ENCODE measurements at regions not wholly inside any gene's neighbourhood (a gene's known extent, or its start where the extent isn't known, plus 50 kb on each side); places are given as distances from the start of the nearest gene placed in this dataset.

- ATAC-seq: no peak
Measured at GRCh38 chr1:29641921-29642320, 405.6 kb downstream of the PTPRU start.

DNA sequence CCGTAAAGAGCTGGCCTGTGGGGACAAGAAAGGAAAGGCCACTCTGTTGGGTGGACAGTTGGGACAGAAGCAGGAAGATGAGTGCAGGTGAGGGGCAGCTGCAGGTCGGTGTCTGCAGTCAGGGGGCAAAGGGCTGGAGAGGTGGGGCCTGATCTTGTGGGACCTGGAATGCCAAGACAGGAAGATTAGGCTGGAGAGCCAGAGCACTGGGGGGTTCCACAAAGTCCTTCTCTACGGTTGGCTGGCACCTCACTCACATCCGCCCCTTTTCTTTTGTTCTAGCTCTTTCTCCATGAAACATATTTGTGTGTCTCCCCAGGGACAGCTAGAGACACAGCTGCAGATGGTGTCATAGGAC lies 404.1 kb downstream of the PTPRU start:
- no peak for ATAC-seq

- no peak for ATAC-seq
Measured at GRCh38 chr1:29639741-29640427, 403.6 kb downstream of the PTPRU start.

GRCh38 chr1:29639156-29639736 lies 402.9 kb downstream of the PTPRU start:
- ATAC-seq: no peak

DNA sequence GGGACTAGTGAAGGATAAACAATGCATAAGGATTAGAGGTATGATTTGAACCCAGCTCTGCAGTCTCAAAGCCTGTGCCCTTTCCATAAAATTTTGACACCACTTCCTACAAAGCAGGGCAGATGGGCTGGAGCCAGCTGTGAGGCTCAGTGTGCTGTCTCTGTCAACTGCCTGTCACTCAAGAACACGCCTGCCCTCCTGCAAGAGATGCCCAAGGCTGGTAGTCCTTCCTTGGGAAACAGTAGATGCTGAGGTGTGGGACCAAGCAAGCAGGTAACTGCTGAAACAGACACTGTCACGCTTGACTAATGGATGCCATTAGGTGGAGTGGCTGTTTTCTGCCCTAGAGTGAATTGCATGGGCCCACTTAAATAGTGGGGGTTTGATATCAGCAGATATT lies 402.0 kb downstream of the PTPRU start:
- no peak for ATAC-seq

DNA sequence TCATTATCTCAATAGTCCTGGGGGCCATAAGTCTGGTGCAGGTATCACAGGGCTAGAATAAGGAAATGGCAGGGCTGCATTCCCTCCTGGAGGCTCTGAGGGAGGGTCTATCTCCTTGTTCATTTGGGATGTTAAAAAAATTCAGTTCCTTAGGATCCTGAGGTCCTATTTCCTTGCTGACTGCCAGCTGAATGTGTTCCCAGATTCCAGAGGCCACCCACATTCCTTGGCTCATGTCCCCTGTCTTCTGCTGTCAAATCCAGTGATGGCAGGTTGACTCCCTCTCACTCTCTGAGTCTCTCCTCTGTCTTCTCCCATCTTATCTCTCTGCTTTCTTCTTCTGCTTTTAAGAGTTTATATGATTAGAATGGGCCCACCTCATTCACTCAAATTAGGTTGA lies 400.6 kb downstream of the PTPRU start:
- no peak for ATAC-seq

- ATAC-seq: no peak
Measured at GRCh38 chr1:29635501-29636263, 399.4 kb downstream of the PTPRU start.

DNA sequence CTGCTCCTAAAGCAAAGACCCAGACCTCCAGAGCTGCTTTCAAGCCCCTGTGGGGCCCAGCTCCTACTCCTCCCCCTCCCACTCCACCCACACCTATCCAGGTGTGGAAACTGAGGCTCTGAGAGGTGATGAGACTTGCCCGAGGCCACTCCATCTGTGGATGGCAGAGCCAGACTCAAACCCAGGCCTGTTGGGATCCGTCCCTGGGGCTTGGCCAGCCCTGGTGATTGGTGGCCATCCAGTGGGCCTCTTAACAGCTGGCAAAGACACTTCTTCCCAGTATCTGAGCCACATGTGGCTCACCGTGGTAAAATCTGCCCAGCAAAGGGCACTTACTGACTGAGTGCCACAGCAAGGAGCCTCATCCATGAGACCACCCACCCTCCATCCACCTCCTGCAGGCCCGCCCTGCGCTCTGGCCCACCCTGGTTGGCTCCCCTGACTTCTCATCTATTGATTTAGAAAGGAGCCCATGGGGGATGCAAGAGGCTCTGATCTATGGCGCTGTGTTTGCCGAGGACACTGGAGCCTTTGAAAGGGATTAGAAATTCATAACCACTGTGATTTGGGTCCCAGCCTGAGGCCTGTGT lies 398.5 kb downstream of the PTPRU start:
- ATAC-seq: no peak

DNA sequence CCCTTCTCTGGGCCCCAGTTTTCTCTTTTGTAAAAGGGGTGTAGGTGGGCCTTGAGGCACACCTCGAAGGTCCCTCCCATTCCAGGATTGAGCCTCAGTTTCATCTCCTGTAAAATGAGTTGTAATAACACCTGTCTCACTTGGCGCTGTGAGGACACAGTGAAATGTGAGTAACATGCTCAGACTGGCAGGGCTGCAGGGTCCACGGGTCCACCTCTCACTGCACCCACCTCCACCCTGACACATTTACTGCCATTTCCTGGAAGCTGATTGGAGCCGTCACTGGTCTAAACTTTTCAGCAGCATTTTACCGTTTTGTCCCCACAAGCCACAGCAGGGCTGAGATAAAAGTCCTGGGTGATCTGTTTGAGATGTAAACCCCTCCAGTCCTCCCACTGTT lies 398.0 kb downstream of the PTPRU start:
- ATAC-seq: no peak

- no peak for ATAC-seq
Measured at GRCh38 chr1:29633771-29634170, 397.4 kb downstream of the PTPRU start.

GRCh38 chr1:29632806-29633615 lies 396.7 kb downstream of the PTPRU start:
- ATAC-seq: no peak

GRCh38 chr1:29631836-29632805 lies 395.8 kb downstream of the PTPRU start:
- ATAC-seq: no peak

DNA sequence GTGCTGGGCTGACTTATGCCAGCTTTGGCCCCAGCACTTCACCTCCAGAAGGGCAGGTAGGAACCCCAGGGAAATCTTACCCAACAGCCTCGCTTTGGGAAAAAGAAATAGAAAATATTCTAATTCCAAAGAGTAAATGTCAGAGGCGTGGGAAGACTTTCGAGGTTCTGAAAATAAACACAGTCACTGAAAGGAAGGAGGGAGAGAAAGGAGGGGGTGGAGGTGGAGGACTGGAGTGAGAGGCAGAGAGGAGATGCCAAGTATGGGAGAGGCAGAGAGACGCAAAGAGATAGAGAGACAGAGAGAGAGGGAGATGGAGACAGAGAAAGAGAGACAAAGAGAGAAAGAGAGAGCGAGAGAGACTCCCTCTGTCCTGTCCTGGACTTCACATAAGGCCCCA lies 395.0 kb downstream of the PTPRU start:
- no peak for ATAC-seq

- no peak for ATAC-seq
Measured at GRCh38 chr1:29630756-29631155, 394.4 kb downstream of the PTPRU start.

- ATAC-seq: no peak
Measured at GRCh38 chr1:29629814-29630516, 393.6 kb downstream of the PTPRU start.

- no peak for ATAC-seq
Measured at GRCh38 chr1:29629401-29629800, 393.1 kb downstream of the PTPRU start.

DNA sequence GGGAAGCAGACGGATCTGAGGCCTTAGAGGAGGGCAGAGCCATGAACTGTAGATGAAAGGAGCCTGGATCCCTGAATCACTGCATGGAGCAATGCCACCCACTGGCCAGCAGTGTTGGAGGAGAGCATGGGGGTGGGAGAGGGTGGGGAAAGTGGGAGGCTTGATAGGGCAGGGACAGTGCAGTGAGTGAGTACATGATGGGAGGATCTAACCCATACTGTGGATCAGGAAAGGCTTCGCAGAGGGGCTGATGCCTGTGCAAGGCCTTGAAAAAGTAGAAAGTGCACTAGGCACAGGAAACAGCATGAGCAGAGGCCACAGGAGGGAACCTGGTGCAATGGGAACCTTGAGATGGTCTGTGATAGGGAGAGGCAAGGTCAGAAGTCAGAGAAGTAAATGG lies 391.9 kb downstream of the PTPRU start:
- ATAC-seq: no peak

DNA sequence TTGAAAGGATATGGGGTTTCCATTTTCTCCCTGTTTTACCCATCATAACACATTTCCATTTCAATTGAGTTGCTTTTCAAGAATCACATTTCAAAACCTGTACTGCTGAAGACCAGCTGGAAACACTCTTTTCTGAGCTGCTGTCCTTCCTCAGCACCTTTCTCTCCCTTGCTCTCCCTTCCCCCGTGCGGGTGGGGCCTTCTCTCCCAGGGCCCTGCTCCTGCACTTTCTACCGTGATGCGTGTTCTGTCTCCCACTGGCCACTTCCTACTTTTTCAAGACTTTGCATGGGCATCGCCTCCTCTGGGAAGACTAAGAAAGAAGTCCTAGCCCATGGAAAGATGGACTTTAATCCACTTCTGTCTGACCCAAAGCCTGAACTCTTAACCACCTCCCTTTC lies 390.4 kb downstream of the PTPRU start:
- ATAC-seq: no peak

DNA sequence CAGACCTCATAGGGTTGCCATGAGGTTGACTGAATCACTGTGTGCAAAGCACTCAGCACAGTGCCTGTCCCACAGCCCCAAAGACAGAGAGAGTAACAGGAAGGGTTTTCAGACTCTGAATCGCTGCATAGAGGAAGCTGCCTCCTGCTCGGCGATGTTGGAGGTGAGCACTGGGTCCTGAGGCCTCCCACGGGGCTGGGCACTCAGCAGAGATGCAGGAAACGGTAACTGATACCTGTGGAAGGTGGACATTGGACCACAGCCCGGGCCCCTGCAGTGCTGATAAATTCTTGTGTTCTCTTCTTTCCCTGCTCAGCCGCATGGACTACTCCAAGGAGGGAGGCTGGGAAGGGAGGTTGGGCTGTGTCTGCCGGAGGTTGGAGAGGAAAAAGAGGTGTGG lies 389.7 kb downstream of the PTPRU start:
- no peak for ATAC-seq

DNA sequence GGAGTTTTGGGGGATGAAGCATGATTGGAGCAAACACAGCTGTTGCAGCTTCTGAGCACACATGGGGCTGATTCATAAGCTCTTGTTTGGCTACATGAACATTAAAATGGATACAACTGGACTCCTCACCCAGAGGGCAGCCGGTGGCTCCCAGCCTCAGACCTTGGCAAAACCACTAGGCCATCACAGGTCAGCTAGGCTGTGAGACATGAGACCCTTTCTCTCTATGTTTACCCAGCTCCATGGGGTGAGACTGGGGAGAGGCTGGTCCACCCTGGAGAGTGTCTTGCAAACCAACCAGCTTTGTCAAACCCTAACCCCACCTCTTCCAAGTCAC lies 388.7 kb downstream of the PTPRU start:
- no peak for ATAC-seq

Measured in activated CD4-positive, CD25-positive, alpha-beta regulatory T cell treated with anti-CD3 and anti-CD28 coated beads, Interleukin-2, amount 50 U/mL, for 24 hours (primary cell).